Cardiac fibroblast (primary cell): ENCODE measurements at regions not wholly inside any gene's neighbourhood (a gene's known extent, or its start where the extent isn't known, plus 50 kb on each side); places are given as distances from the start of the nearest gene placed in this dataset.

Experiments
- DNase-seq, 2 donors: peaks; one replicate each; pipeline versions ENCODE4 v3.0.0 to v3.0.0-alpha.2; 2010; ENCODE audit warnings: low read depth in 2 of 2
- H3K4me3 ChIP-seq, 2 donors: replicated peaks in 1 of 2; 1 replicate in 1 of 2; 2 replicates in 1 of 2; pipeline ENCODE4 v1.5.1; 2011; ENCODE audit warnings: low read depth in 2 of 2, low read length in 2 of 2, mild to moderate bottlenecking in 2 of 2, moderate library complexity in 1 of 2
- CTCF ChIP-seq: IDR thresholded peaks from one replicate; pipeline ENCODE4 v1.5.1; 2011; ENCODE audit warnings: low read depth, mild to moderate bottlenecking, low read length, inconsistent platforms

DNA sequence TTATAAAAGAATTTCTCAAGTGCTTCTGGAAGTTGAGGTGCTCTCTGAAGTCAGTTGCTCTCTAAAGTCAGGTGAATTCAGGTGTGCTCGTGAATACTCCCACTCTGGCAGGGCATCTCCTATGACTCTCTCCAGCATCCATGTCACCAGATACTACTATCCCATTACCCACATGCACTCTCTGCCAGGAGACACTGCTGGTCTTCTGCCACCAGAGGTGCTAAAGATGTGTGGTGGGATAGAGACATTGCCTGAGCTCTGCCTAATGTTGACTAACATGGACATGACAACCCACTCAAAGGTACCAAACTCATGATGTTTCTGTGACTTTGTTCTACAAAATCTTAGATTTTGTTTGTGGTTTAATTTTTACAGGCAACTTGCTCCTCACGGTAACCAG, 106.4 kb upstream of the HNRNPA3 start:
- H3K4me3 ChIP-seq = no peak overlapping the region
- DNase-seq = no peak
- no peak for TF ChIP-seq CTCF

- H3K4me3 ChIP-seq = no peak overlapping the region
- no peak for DNase-seq
- TF ChIP-seq CTCF = no peak
Measured at GRCh38 chr2:177108890-177109289, 103.7 kb upstream of the HNRNPA3 start.

GRCh38 chr2:177114712-177115111, 97.9 kb upstream of the HNRNPA3 start:
- no peak for TF ChIP-seq CTCF
- no peak for DNase-seq
- H3K4me3 ChIP-seq = no peak overlapping the region

DNA sequence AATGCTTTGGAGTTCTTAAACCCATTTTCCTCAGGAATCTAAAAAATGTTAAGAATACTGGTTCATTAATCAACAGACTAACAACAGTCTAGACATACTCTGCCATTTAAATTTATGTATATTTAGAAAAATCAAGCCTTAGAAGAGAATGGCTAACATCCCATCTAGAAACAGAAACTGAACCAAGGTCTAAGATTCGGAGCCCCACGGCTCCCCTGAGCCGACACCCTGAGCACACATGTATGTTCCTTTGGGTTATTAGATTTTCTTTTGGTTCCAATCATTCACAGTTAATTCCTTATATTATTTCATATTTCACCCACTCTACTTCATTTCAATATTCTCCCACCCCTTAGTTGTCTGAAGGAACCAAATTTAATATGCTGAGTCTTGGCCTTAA, 94.8 kb upstream of the HNRNPA3 start:
- H3K4me3 ChIP-seq = no peak overlapping the region
- no peak for TF ChIP-seq CTCF
- DNase-seq = no peak

- DNase-seq = no peak
- no peak for TF ChIP-seq CTCF
- H3K4me3 ChIP-seq = no peak overlapping the region
Measured at GRCh38 chr2:177118636-177119035, 94.0 kb upstream of the HNRNPA3 start.

DNA sequence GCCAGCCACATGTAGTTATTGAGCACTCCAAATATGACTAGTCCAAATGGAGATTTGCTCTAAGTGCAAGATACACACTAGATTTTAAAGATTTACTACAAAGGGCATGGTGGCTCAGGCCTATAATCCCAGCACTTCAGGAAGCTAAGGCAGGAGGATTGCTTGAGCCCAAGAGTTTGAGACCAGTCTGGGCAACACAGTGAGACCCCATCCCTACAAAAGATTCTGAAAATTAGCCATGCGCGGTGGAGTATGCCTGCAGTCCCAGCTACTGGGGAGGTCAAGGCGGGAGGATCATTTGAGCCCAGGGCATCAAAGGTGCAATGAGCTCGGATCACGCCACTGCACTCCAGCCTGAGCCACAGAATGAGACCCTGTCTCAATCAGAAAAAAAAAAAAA, 93.5 kb upstream of the HNRNPA3 start:
- no peak for TF ChIP-seq CTCF
- H3K4me3 ChIP-seq = no peak overlapping the region
- no peak for DNase-seq

DNA sequence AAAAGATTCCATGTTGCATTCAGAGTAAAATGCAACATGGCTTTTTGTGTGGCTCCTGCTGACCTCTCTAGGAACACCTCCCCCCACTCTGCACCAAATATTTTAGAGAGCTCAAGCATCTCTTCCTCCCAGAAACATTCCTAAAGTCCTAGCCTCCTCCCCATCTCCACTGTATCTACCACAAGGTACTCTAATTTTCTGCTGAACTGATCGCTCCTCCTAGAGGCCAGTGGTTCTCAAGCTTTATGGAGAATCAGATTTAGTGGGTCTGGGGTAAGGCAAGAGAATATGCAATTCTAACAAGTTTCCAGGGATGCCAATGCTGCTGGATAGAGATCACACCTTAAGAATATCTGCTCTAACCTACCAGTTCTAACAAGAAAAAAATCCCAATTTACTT, 89.5 kb upstream of the HNRNPA3 start:
- H3K4me3 ChIP-seq = no peak overlapping the region
- no peak for TF ChIP-seq CTCF
- DNase-seq = no peak
